ENCODE measurements at regions not wholly inside any gene's neighbourhood (a gene's known extent, or its start where the extent isn't known, plus 50 kb on each side); places are given as distances from the start of the nearest gene placed in this dataset.

- TF ChIP-seq CTCF (IDR thresholded peaks at IDR 0.05) (no peak), POLR2A (IDR thresholded peaks at IDR 0.05) (no peak)
These were observed 683.6 kb upstream of the ROBO1 start for GRCh38 chr3:80451393-80451792.

All from esophagus squamous epithelium (tissue), 4 donors.